IMR-90 (cell line): ENCODE measurements at regions not wholly inside any gene's neighbourhood (a gene's known extent, or its start where the extent isn't known, plus 50 kb on each side); places are given as distances from the start of the nearest gene placed in this dataset.

Experiments
- ATAC-seq: fragments of 200-7000 bp; cut with Tn5 transposase; 2 replicates; pipeline ENCODE4 v1.9.1; 2020; ENCODE audit warnings: low read depth, mild to moderate bottlenecking, moderate library complexity
- BruUV-seq: library from RNA; stranded (reverse); fragments of 400-500 nt; replicated peaks from 2 replicates; lab custom pipeline; 2021; lab: Mats Ljungman, UMichigan
- CTCF ChIA-PET: fragments of 300-600 bp; formaldehyde crosslinking; extraction: SDS; loops from one replicate; lab custom pipeline; 2021; ENCODE audit warnings: antibody characterized with exemption; lab: Yijun Ruan, JAX
- POLR2A ChIA-PET: fragments of 300-600 bp; sonication (Branson Sonifier 250); formaldehyde crosslinking; loops from one replicate; lab custom pipeline; 2022; ENCODE audit warnings: antibody characterized with exemption; ENCODE audit not compliant: unreplicated experiment; lab: Charles Lee
- DNase-seq: peaks from one replicate; pipeline ENCODE4 v3.0.0; 2013
- H2AFZ ChIP-seq: replicated peaks from 2 replicates; pipeline ENCODE3; 2013; ENCODE audit warnings: low read length, mild to moderate bottlenecking; ENCODE audit not compliant: poor library complexity
- H2AK5ac ChIP-seq: 2 replicates; pipeline ENCODE4 v1.6.1; 2013; ENCODE audit warnings: low read depth, low read length, inconsistent platforms
- H2AK9ac ChIP-seq: replicated peaks from 2 replicates; pipeline ENCODE3; 2013; ENCODE audit warnings: mild to moderate bottlenecking, low read depth, low read length, moderate library complexity; ENCODE audit not compliant: poor library complexity
- H2BK120ac ChIP-seq: 2 replicates; pipeline ENCODE4 v1.6.1; 2013; ENCODE audit warnings: low read depth, low read length, inconsistent platforms
- H2BK15ac ChIP-seq: 3 replicates; pipeline ENCODE4 v1.6.1; 2013; ENCODE audit warnings: low read depth, low read length, inconsistent platforms
- H2BK20ac ChIP-seq: 2 replicates; pipeline ENCODE4 v1.6.1; 2013; ENCODE audit warnings: low read depth, mild to moderate bottlenecking, inconsistent platforms, low read length, moderate library complexity
- H2BK5ac ChIP-seq: 2 replicates; pipeline ENCODE4 v1.6.1; 2013; ENCODE audit warnings: mild to moderate bottlenecking, low read depth, low read length, inconsistent platforms; ENCODE audit not compliant: poor library complexity, severe bottlenecking
- H3K14ac ChIP-seq: replicated peaks from 2 replicates; pipeline ENCODE4 v1.6.1; 2013; ENCODE audit warnings: low read depth, low read length, inconsistent platforms
- H3K18ac ChIP-seq: 2 replicates; pipeline ENCODE4 v1.6.1; 2013; ENCODE audit warnings: low read depth, low read length, control low read depth
- H3K23ac ChIP-seq: 2 replicates; pipeline ENCODE4 v1.6.1; 2013; ENCODE audit warnings: low read depth, low read length, inconsistent platforms
- H3K27ac ChIP-seq: 2 replicates; pipeline ENCODE4 v1.5.1; 2013; ENCODE audit warnings: mild to moderate bottlenecking, control low read depth, low read length; ENCODE audit not compliant: insufficient read depth
- H3K27me3 ChIP-seq: 2 replicates; pipeline ENCODE4 v1.6.1; 2013; ENCODE audit warnings: low read length; ENCODE audit not compliant: control insufficient read depth, insufficient read depth
- H3K36me3 ChIP-seq: 2 replicates; pipeline ENCODE4 v1.6.1; 2013; ENCODE audit warnings: low read length, mixed read lengths; ENCODE audit not compliant: control insufficient read depth, insufficient read depth
- H3K4ac ChIP-seq: 2 replicates; pipeline ENCODE4 v1.6.1; 2013; ENCODE audit warnings: low read depth, low read length, inconsistent platforms
- H3K4me1 ChIP-seq: 2 replicates; pipeline ENCODE4 v1.6.1; 2013; ENCODE audit warnings: low read length, mixed read lengths; ENCODE audit not compliant: control insufficient read depth, insufficient read depth
- H3K4me2 ChIP-seq: 2 replicates; pipeline ENCODE4 v1.6.1; 2013; ENCODE audit warnings: low read depth, mild to moderate bottlenecking, control low read depth, low read length, moderate library complexity
- H3K4me3 ChIP-seq: 2 replicates; pipeline ENCODE4 v1.5.1; 2013; ENCODE audit warnings: low read depth, mild to moderate bottlenecking, control low read depth, low read length, moderate library complexity; ENCODE audit not compliant: insufficient read depth
- H3K56ac ChIP-seq: 2 replicates; pipeline ENCODE4 v1.6.1; 2013; ENCODE audit warnings: low read length, inconsistent platforms; ENCODE audit not compliant: insufficient read depth; ENCODE audit errors: extremely low read depth
- H3K79me1 ChIP-seq, 2 experiments: 2 replicates each; pipeline ENCODE4 v1.6.1; 2013; ENCODE audit warnings: low read length in 2 of 2, inconsistent platforms in 1 of 2, low read depth in 1 of 2
- H3K9ac ChIP-seq: 2 replicates; pipeline ENCODE4 v1.6.1; 2013; ENCODE audit warnings: low read depth, low read length, control low read depth
- H3K9me1 ChIP-seq: 2 replicates; pipeline ENCODE4 v1.6.1; 2013; ENCODE audit warnings: low read length, inconsistent platforms; ENCODE audit not compliant: insufficient read depth
- H3K9me3 ChIP-seq: 2 replicates; pipeline ENCODE4 v1.6.1; 2013; ENCODE audit warnings: low read length; ENCODE audit not compliant: control insufficient read depth, insufficient read depth
- H4K20me1 ChIP-seq: 2 replicates; pipeline ENCODE4 v1.6.1; 2013; ENCODE audit warnings: low read length, inconsistent platforms; ENCODE audit not compliant: insufficient read depth
- H4K5ac ChIP-seq: 2 replicates; pipeline ENCODE4 v1.6.1; 2013; ENCODE audit warnings: mild to moderate bottlenecking, low read depth, low read length, control low read depth
- H4K8ac ChIP-seq, 2 experiments: 2 replicates each; pipeline ENCODE4 v1.6.1; 2013; ENCODE audit warnings: low read depth in 2 of 2, low read length in 2 of 2, control low read depth in 1 of 2, inconsistent platforms in 1 of 2
- H4K91ac ChIP-seq: 2 replicates; pipeline ENCODE4 v1.6.1; 2013; ENCODE audit warnings: low read depth, low read length, inconsistent platforms; ENCODE audit not compliant: insufficient read depth
- BHLHE40 ChIP-seq: fragments of 150-350 bp; IDR thresholded peaks from 2 replicates; pipeline ENCODE4 v1.6.1; 2016; ENCODE audit warnings: mild to moderate bottlenecking, low read depth, low read length
- CHD1 ChIP-seq: IDR thresholded peaks from 2 replicates; pipeline ENCODE4 v1.6.1; 2012; ENCODE audit warnings: low read depth, low read length, improper control_type of control experiment
- MXI1 ChIP-seq: IDR thresholded peaks from 2 replicates; pipeline ENCODE4 v1.6.1; 2012; ENCODE audit warnings: low read depth, mild to moderate bottlenecking, low read length, moderate library complexity, borderline replicate concordance
- RCOR1 ChIP-seq: IDR thresholded peaks from 2 replicates; pipeline ENCODE4 v1.6.1; 2012; ENCODE audit warnings: mild to moderate bottlenecking, low read length, improper control_type of control experiment; ENCODE audit not compliant: insufficient replicate concordance
- USF2 ChIP-seq: fragments of 150-350 bp; IDR thresholded peaks from 2 replicates; pipeline ENCODE4 v1.6.1; 2017; ENCODE audit warnings: mild to moderate bottlenecking, antibody characterized with exemption, low read length, low read depth
- WGBS, 2 experiments: methylation state at CpG; one replicate each; pipeline versions ENCODE4 v1.1.5 to v1.1.7; 2013; ENCODE audit warnings: missing lambda C conversion rate in 2 of 2; ENCODE audit not compliant: insufficient read length in 1 of 2; ENCODE audit errors: extremely low coverage in 2 of 2; 5-methylcytosine and 5-hydroxymethylcytosine counted together
- dilution Hi-C: fragments of 300-500 bp; cut with HindIII; formaldehyde crosslinking; loops from one replicate; pipeline ENCODE4 v1.14.3; 2018; ENCODE audit warnings: low sequenced_read_pairs; ENCODE audit not compliant: unreplicated experiment
- in situ Hi-C: fragments of 300-500 bp; cut with MboI; formaldehyde crosslinking; loops from 3 replicates; pipeline ENCODE4 v1.14.3; 2019; ENCODE audit warnings: low sequenced_read_pairs, inconsistent platforms, mixed read lengths
- intact Hi-C: fragments of 100-400 bp; cut with micrococcal nuclease; formaldehyde crosslinking; loops from 2 replicates; pipeline ENCODE4 v1.10.0; 2022
- TF ChIP-seq, protein P1 (sequence below): fragments of 150-350 bp; IDR thresholded peaks from 2 replicates; pipeline ENCODE4 v1.6.1; 2016; ENCODE audit warnings: low read depth, mild to moderate bottlenecking, low read length, moderate library complexity, borderline replicate concordance

GRCh38 chr12:107431942-107432341 lies 253.7 kb upstream of the PWP1 start:
- POLR2A ChIA-PET, result no interaction called here
- no peak overlapping the region for H2BK5ac ChIP-seq
- H3K4me1 ChIP-seq, result peaks cover 2% of the 10 kb centered on the region; the same call in 1 of the 2 replicates
- intact Hi-C loops, result no loop called here
- no CpG with 5 or more reads among the region's 1 CpG for WGBS, 2 experiments
- H4K5ac ChIP-seq, result no peak overlapping the region
- H3K36me3 ChIP-seq, result no peaks in the 10 kb centered on the region
- H4K8ac ChIP-seq, result no peak overlapping the region
- CTCF ChIA-PET, result no interaction called here
- no peak overlapping the region for H2BK20ac ChIP-seq
- H3K4ac ChIP-seq, result no peak overlapping the region
- no peak overlapping the region for H3K56ac ChIP-seq
- no peaks in the 10 kb centered on the region for H3K27me3 ChIP-seq
- H3K9ac ChIP-seq, result no peak overlapping the region
- H3K23ac ChIP-seq, result no peak overlapping the region
- H2AK5ac ChIP-seq, result no peak overlapping the region
- no peaks in the 10 kb centered on the region for H3K9me3 ChIP-seq
- H2AFZ ChIP-seq, result no peak overlapping the region
- H2AK9ac ChIP-seq, result no peak overlapping the region
- dilution Hi-C loops, result no loop called here
- H3K18ac ChIP-seq, result no peak overlapping the region
- TF ChIP-seq MXI1 (no peak), RCOR1 (no peak), BHLHE40 (no peak), USF2 (no peak), CHD1 (no peak)
- TF ChIP-seq, protein P1, sequence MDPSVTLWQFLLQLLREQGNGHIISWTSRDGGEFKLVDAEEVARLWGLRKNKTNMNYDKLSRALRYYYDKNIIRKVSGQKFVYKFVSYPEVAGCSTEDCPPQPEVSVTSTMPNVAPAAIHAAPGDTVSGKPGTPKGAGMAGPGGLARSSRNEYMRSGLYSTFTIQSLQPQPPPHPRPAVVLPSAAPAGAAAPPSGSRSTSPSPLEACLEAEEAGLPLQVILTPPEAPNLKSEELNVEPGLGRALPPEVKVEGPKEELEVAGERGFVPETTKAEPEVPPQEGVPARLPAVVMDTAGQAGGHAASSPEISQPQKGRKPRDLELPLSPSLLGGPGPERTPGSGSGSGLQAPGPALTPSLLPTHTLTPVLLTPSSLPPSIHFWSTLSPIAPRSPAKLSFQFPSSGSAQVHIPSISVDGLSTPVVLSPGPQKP, result no peak
- H3K9me1 ChIP-seq, result peaks cover 7% of the 10 kb centered on the region
- H3K27ac ChIP-seq, result no peak overlapping the region
- H3K4me2 ChIP-seq, result no peak overlapping the region
- no peak overlapping the region for H3K4me3 ChIP-seq
- no peaks in the 10 kb centered on the region for H3K79me1 ChIP-seq
- in situ Hi-C loops, result no loop called here
- no peaks in the 10 kb centered on the region for H4K20me1 ChIP-seq
- H2BK15ac ChIP-seq, result no peak overlapping the region
- H4K91ac ChIP-seq, result no peak overlapping the region
- H3K14ac ChIP-seq, result no peak overlapping the region
- ATAC-seq (no peak), DNase-seq (no peak)
- no peak overlapping the region for H2BK120ac ChIP-seq
- BruUV-seq, result no TSS peak
